Thyroid gland (tissue), 4 donors: ENCODE measurements at regions not wholly inside any gene's neighbourhood (a gene's known extent, or its start where the extent isn't known, plus 50 kb on each side); places are given as distances from the start of the nearest gene placed in this dataset.
A peak's percentile ranks its signal among the peaks of the same experiment; 100 is the strongest.

ENCODE experiments used
- DNase-seq, 2 donors: peaks; one replicate each; pipeline ENCODE4 v3.0.0-alpha.2; 2019
- H3K27ac ChIP-seq, 3 donors: fragments of 200-600 bp; sonication (generic); 1 replicate in 2 of 3; 2 replicates in 1 of 3; pipeline ENCODE4 v1.5.1; 2016 to 2019; ENCODE audit warnings: mild to moderate bottlenecking in 1 of 3, moderate library complexity in 1 of 3
- H3K27me3 ChIP-seq: fragments of 200-600 bp; sonication (generic); one replicate; pipeline ENCODE4 v1.5.1; 2019
- H3K36me3 ChIP-seq, 2 donors: fragments of 200-600 bp; sonication (generic); one replicate each; pipeline ENCODE4 v1.5.1; 2016 to 2019
- H3K4me1 ChIP-seq, 2 donors: fragments of 200-600 bp; sonication (generic); one replicate each; pipeline ENCODE4 v1.5.1; 2017 to 2019
- H3K4me3 ChIP-seq, 3 donors: fragments of 200-600 bp; sonication (generic); replicated peaks in 1 of 3; 1 replicate in 2 of 3; 2 replicates in 1 of 3; pipeline ENCODE4 v1.5.1; 2016; ENCODE audit warnings: mild to moderate bottlenecking in 1 of 3
- H3K9me3 ChIP-seq: fragments of 200-600 bp; sonication (generic); one replicate; pipeline ENCODE4 v1.5.1; 2017
- POLR2A ChIP-seq, 2 donors: fragments of 450-650 bp; IDR thresholded peaks; one replicate each; pipeline ENCODE4 v1.6.1; 2017; ENCODE audit warnings: antibody characterized with exemption in 2 of 2, mild to moderate bottlenecking in 2 of 2, moderate library complexity in 1 of 2
- WGBS, 2 donors: methylation state at CpG; one replicate each; pipeline ENCODE4 v1.1.5; 2017; 5-methylcytosine and 5-hydroxymethylcytosine counted together
- intact Hi-C: fragments of 100-400 bp; cut with DNase I; formaldehyde crosslinking; loops from one replicate; pipeline ENCODE4 v1.15.1; 2023
- TF ChIP-seq, protein P1 (sequence below), 6 experiments: fragments of 200-600 bp in 3 of 6; fragments of 450-650 bp in 3 of 6; sonication (generic) in 3 of 6; IDR thresholded peaks; one replicate each; pipeline ENCODE4 v1.5.1; 2016 to 2019; ENCODE audit warnings: antibody characterized with exemption in 6 of 6, mild to moderate bottlenecking in 2 of 6, inconsistent platforms in 1 of 6, moderate library complexity in 1 of 6

DNA sequence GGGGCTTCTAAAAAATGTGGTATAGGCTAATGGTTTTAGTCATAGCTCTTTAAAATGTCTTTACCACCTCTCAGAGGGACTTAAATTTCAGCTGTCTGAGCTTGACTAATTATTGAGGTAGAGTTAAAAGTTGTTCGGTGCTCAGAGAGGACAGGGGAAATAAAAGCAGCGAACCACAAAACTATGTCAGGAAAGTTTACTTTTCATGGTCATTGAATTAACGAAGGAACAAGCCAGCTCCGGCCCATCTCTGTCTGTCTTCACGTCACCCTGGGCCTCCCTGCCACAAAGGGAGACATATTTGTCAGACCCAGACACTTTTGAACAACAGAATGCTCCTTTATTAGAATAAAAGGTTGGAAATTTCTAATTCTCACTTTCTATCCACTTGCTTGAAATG lies 98.8 kb upstream of the EFNA5 start:
- 32 to 63% methylated on average over 5 of the region's 5 CpGs for WGBS, 2 donors
- no peak for TF ChIP-seq POLR2A (IDR thresholded peaks at IDR 0.05)
- TF ChIP-seq, protein P1, sequence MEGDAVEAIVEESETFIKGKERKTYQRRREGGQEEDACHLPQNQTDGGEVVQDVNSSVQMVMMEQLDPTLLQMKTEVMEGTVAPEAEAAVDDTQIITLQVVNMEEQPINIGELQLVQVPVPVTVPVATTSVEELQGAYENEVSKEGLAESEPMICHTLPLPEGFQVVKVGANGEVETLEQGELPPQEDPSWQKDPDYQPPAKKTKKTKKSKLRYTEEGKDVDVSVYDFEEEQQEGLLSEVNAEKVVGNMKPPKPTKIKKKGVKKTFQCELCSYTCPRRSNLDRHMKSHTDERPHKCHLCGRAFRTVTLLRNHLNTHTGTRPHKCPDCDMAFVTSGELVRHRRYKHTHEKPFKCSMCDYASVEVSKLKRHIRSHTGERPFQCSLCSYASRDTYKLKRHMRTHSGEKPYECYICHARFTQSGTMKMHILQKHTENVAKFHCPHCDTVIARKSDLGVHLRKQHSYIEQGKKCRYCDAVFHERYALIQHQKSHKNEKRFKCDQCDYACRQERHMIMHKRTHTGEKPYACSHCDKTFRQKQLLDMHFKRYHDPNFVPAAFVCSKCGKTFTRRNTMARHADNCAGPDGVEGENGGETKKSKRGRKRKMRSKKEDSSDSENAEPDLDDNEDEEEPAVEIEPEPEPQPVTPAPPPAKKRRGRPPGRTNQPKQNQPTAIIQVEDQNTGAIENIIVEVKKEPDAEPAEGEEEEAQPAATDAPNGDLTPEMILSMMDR (IDR thresholded peaks at IDR 0.05): no peak
- intact Hi-C loops: no loop called here

DNA sequence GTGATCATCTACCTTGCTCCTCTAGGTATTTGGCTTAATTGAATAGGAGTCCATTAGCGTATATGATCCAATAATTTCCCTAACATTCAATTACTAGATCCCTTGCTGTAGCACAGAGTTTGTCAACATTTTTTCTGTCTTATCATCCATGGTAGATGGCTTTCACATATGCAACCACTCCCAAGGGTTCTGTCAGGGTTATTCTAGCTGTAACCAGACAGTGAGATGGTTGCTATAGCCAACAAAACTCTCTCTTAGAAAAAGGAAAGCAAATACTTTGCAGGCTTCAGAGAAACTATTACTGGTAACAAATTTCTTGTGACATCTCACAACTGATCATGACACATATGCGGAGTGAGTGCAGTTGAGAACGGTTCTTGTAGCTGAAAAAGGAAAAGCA lies 96.2 kb upstream of the EFNA5 start:
- Histone ChIP-seq H3K9me3 (no peaks in the 10 kb centered on the region), H3K27me3 (no peaks in the 10 kb centered on the region), H3K36me3 (no peaks in the 10 kb centered on the region), H3K4me3 (no peak overlapping the region), H3K27ac (no peak overlapping the region), H3K4me1 (peaks cover 6 to 11% of the 10 kb centered on the region in 2 donors)
- WGBS, 2 donors: 86 to 94% methylated on average over 3 of the region's 3 CpGs
- TF ChIP-seq POLR2A (IDR thresholded peaks at IDR 0.05): no peak
- TF ChIP-seq, protein P1 (IDR thresholded peaks at IDR 0.05): no peak
- intact Hi-C loops: no loop called here
- no peak for DNase-seq

More for the DNA sequence above, 98.8 kb upstream of the EFNA5 start:
- H3K27me3 ChIP-seq: no peaks in the 10 kb centered on the region
- H3K36me3 ChIP-seq: no peaks in the 10 kb centered on the region
- no peak overlapping the region for H3K4me3 ChIP-seq
- no peaks in the 10 kb centered on the region for H3K9me3 ChIP-seq
- peak; percentile 35 to 69 for DNase-seq
- peak overlapping the region in 2 of 3 donors; percentile 12 to 38 for H3K27ac ChIP-seq
- peaks cover 6 to 19% of the 10 kb centered on the region in 2 donors for H3K4me1 ChIP-seq

DNA sequence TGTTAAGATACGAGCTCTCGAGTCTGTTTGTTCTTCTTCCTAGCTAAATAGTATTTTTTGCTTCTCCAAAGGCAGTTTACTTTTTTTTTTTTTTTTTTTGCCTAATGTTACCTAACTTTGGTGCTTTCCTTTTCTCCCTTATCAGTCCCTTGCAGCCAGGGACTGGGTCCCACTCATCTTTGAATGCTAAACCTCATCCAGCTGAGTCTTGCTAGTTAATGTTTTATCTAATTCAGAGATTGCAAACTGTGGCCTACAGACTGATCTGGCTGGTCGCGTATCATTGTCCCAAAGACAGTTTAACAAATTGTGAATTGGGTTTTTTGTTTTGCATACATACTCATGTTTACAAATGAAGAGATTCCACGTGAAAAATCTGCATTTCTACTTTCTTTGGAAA lies 95.7 kb upstream of the EFNA5 start:
- 72 to 73% methylated on average over 5 of the region's 5 CpGs for WGBS, 2 donors
- no peak for TF ChIP-seq POLR2A (IDR thresholded peaks at IDR 0.05)
- TF ChIP-seq, protein P1 (IDR thresholded peaks at IDR 0.05): no peak
- Histone ChIP-seq H3K27ac (no peak overlapping the region), H3K4me1 (peaks cover 6 to 11% of the 10 kb centered on the region in 2 donors), H3K9me3 (no peaks in the 10 kb centered on the region), H3K27me3 (no peaks in the 10 kb centered on the region), H3K4me3 (no peak overlapping the region), H3K36me3 (no peaks in the 10 kb centered on the region)
- no peak for DNase-seq
- intact Hi-C loops: no loop called here

DNA sequence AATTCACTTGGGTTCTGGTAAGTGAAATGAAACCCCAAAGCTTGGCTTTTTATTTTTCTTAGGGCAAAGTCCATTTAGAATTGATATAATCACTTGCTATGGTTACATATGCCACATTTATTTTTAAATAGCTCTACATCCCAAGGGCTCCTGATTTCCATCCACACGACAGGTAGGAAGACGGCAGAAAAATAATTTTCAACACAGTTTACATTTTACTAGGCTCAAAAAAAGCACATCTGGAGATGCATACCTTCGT lies 95.0 kb upstream of the EFNA5 start:
- 57 to 66% methylated on average over 3 of the region's 3 CpGs for whole genome bisulfite sequencing, 2 donors
- H3K9me3 ChIP-seq: no peaks in the 10 kb centered on the region
- H3K4me1 ChIP-seq: peaks cover 6 to 11% of the 10 kb centered on the region in 2 donors
- H3K4me3 ChIP-seq: no peak overlapping the region
- H3K36me3 ChIP-seq: no peaks in the 10 kb centered on the region
- TF ChIP-seq, protein P1 (IDR thresholded peaks at IDR 0.05): no peak
- TF ChIP-seq POLR2A (IDR thresholded peaks at IDR 0.05): no peak
- no peak for DNase-seq
- no peaks in the 10 kb centered on the region for H3K27me3 ChIP-seq
- intact Hi-C loops: no loop called here
- H3K27ac ChIP-seq: no peak overlapping the region

DNA sequence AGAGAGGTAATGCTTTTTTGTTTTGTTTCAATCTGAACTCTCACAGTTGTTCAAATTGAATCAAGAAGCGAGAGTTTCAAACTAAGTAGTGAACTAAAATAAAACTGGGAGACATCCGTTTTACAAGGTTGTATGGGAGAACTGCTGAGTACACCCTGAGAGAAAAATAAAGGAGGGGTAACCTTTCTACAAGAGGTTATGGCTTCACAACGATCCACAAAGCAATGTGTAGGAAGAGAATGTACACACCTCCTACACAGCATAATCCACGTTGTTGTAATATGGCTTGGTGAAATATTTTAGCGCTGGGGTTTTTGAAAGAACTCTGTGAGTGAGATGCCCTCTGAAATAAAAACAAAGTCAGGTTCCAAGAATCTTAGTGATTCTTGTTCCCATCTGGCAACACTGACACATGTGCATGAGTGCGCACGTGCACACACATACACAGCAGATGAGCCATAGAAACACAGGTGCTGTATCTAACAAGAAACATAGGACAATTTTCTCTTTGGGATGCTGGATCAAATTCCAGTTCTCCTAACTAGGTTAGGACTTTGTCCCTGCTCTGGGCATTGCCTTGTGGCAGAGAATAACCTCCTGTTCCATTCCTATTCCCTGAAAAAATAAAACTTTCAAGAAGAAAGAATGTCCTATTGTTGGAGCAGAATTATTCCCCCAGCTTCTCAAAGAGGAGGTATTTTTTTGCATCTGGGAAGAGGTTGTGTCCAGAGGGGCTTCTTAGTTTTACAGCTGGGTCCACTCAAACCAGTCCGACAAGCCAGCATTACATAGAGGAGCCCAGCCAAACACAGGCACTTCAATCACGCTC lies 94.5 kb upstream of the EFNA5 start:
- Histone ChIP-seq H3K4me3 (no peak overlapping the region), H3K27me3 (no peaks in the 10 kb centered on the region), H3K27ac (no peak overlapping the region), H3K4me1 (peaks cover 6 to 11% of the 10 kb centered on the region in 2 donors), H3K9me3 (no peaks in the 10 kb centered on the region), H3K36me3 (no peaks in the 10 kb centered on the region)
- intact Hi-C loops: no loop called here
- TF ChIP-seq, protein P1 (IDR thresholded peaks at IDR 0.05): no peak
- no peak for TF ChIP-seq POLR2A (IDR thresholded peaks at IDR 0.05)
- peak in 1 of 2 donors; percentile 42 for DNase-seq
- WGBS, 2 donors: 54 to 65% methylated on average over 9 of the region's 9 CpGs
